T47D (cell line): ENCODE measurements at regions not wholly inside any gene's neighbourhood (a gene's known extent, or its start where the extent isn't known, plus 50 kb on each side); places are given as distances from the start of the nearest gene placed in this dataset.
A peak's percentile ranks its signal among the peaks of the same experiment; 100 is the strongest.
"Not testable (repeated sequence)": the region's sequence is repeated elsewhere in the genome, so short reads cannot be mapped to it uniquely, and the experiment has no call there.

ENCODE experiments used
- DNase-seq, 2 experiments: peaks; one replicate each; pipeline versions ENCODE4 v3.0.0 to v3.0.0-alpha.2; 2011 to 2012; ENCODE audit warnings: low read depth in 1 of 2, low spot score in 1 of 2
- JUND ChIP-seq: IDR thresholded peaks from 2 replicates; pipeline ENCODE4 v1.6.1; 2012; ENCODE audit warnings: low read depth
- in situ Hi-C: cut with HindIII; loops from 2 replicates; pipeline ENCODE4 v1.10.0; 2016; ENCODE audit warnings: low sequenced_read_pairs, low pct_unique_long_range_greater_than_20kb

- no peak for TF ChIP-seq JUND
- in situ Hi-C loops = no loop called here
- no peak for DNase-seq
Measured at GRCh38 chr4:173642509-173642908, 112.5 kb upstream of the HAND2 start.

GRCh38 chr4:173635395-173635794 is 105.4 kb upstream of the HAND2 start:
- in situ Hi-C loops = no loop called here
- TF ChIP-seq JUND = no peak
- DNase-seq = no peak

DNA sequence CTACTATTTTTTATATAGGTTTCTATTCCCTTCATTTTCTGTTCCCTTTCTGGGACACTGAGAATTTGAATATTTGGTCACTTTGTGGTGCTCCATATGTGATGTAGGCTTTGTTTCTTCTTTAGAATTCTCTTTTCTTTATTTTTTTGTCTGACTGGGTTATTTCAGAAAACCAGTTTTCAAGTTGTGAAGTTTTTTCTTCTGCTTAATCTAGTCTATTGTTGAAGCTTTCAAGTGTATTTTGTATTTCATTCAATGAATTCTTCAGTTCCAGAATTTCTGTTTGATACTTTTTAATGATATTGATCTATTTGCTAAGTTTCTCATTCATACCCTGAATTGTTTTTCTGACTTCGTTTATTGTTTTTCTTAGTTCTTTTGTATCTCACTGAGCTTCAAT is 96.2 kb upstream of the HAND2 start:
- in situ Hi-C loops = no loop called here
- no peak for DNase-seq
- no peak for TF ChIP-seq JUND

DNA sequence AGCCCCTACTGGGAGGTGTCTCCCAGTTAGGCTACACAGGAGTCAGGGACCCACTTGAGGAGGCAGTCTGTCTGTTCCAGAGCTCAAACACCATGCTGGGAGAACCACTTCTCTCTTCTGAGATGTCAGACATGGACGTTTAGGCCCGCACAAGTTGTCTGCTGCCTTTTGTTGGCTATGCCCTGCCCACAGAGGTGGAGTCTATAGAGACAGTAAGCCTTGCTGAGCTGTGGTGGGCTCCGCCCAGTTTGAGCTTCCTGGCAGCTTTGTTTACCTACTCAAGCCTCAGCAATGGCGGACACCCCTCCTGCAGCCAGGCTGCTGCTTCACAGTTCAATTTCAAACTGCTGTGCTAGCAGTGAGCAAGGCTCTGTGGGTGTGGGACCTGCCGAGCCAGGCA is 88.6 kb upstream of the HAND2 start:
- in situ Hi-C loops, DNase-seq: not testable (repeated sequence)

DNA sequence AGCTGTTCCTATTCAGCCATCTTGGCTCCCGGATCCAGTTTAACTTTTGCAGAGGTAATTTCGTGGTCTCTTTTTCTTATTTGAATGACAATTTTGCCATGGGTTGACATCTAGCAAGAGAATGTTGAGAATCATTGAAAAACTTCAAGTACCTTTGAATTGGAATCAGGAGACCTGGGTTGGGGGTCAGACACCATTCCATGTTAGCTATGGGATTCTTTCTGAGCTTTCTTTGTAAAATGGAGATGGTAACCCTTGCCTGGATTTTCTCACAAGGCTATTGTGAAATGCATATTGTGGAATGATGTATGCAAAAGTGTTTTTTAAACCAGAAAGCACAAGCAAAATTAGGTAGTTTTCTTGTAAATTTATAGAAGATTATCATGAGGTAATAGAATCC is 79.1 kb upstream of the HAND2 start:
- in situ Hi-C loops = no loop called here
- no peak for DNase-seq
- no peak for TF ChIP-seq JUND

DNA sequence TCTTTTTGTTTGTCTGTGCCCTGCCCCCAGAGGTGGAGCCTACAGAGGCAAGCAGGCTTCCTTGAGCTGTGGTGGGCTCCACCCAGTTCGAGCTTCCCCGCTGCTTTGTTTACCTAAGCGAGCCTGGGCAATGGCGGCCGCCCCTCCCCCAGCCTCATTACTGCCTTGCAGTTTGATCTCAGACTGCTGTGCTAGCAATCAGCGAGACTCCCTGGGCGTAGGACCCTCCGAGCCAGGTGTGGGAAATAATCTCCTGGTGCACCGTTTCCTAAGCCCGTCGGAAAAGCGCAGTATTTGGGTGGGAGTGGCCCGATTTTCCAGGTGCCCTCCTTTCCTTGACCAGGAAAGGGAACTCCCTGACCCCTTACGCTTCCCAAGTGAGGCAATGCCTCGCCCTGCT is 78.6 kb upstream of the HAND2 start:
- in situ Hi-C loops = not testable (repeated sequence)
- DNase-seq = peak in 1 of 2 experiments; percentile 7

DNA sequence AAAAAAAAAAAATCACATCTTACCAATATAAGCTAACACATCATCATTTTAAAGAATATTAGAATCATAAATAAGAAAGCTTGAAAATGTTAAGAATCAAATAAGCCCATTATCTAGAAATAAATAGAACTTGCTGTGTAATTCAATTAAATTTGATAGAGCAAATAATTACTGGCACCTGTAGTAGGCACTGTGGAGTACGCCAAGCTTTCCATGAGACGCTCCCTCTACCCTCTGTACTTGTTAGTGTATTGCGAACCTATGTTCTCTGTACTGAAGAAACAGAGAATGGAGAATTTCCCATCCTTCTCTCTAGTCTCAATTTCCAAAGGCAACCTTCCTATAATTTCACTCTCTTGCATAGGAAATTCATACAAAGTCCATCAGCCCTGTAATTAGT is 61.7 kb upstream of the HAND2 start:
- in situ Hi-C loops = no loop called here
- no peak for DNase-seq
- no peak for TF ChIP-seq JUND

DNA sequence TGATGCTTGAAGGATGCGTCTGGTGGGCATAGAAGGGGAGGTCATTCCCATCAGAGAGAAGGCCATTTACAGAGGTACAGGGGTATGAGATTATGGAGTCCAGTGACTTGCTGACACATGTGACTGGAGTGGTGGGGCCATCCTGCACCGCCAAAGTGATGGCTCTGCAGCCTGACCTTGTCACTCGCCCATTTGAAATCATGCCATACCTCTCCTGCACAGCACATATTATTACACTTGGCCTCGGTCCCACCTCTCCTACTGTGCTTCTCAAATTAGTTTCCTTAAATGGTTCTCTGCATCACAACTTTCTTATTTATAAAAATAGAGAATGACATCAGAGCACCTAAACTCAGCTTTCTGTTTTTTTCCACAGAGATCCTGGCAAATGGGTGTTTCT is 60.7 kb upstream of the HAND2 start:
- in situ Hi-C loops = no loop called here
- DNase-seq = no peak
- TF ChIP-seq JUND = no peak

GRCh38 chr4:173585876-173586572 is 56.0 kb upstream of the HAND2 start:
- in situ Hi-C loops = no loop called here
- no peak for DNase-seq
- no peak for TF ChIP-seq JUND

- no peak for DNase-seq
- in situ Hi-C loops = no loop called here
- no peak for TF ChIP-seq JUND
Measured at GRCh38 chr4:173584506-173584905, 54.5 kb upstream of the HAND2 start.
